Central memory CD8-positive, alpha-beta T cell (primary cell): ENCODE measurements at regions not wholly inside any gene's neighbourhood (a gene's known extent, or its start where the extent isn't known, plus 50 kb on each side); places are given as distances from the start of the nearest gene placed in this dataset.
"Not testable (repeated sequence)": the region's sequence is repeated elsewhere in the genome, so short reads cannot be mapped to it uniquely, and the experiment has no call there.

Experiments
- ATAC-seq: fragments of 150-1000 bp; cut with Tn5 transposase; replicated peaks from 2 replicates; pipeline ENCODE4 v1.10.0; 2022; ENCODE audit warnings: mild to moderate bottlenecking, moderate FRiP score, moderate number of reproducible peaks; ENCODE audit not compliant: poor library complexity, severe bottlenecking; ENCODE audit errors: extremely low read depth
- DNase-seq, 2 donors: peaks; one replicate each; pipeline ENCODE4 v3.0.0; 2021; ENCODE audit warnings: low spot score in 2 of 2
- H3K27ac Mint-ChIP-seq: one replicate; pipeline ENCODE4 v1.8.0; 2022; ENCODE audit warnings: low read depth, mild to moderate bottlenecking, moderate library complexity, mixed read lengths
- H3K27me3 Mint-ChIP-seq: one replicate; pipeline ENCODE4 v1.8.0; 2022; ENCODE audit warnings: mixed read lengths
- H3K36me3 Mint-ChIP-seq: one replicate; pipeline ENCODE4 v1.8.0; 2022; ENCODE audit warnings: mild to moderate bottlenecking, moderate library complexity, mixed read lengths; ENCODE audit not compliant: insufficient read depth
- H3K4me1 Mint-ChIP-seq: one replicate; pipeline ENCODE4 v1.8.0; 2022; ENCODE audit warnings: mixed read lengths
- H3K4me3 Mint-ChIP-seq: one replicate; pipeline ENCODE4 v1.8.0; 2022; ENCODE audit warnings: mild to moderate bottlenecking, moderate library complexity, mixed read lengths
- H3K9me3 Mint-ChIP-seq: one replicate; pipeline ENCODE4 v1.8.0; 2022; ENCODE audit warnings: mixed read lengths

DNA sequence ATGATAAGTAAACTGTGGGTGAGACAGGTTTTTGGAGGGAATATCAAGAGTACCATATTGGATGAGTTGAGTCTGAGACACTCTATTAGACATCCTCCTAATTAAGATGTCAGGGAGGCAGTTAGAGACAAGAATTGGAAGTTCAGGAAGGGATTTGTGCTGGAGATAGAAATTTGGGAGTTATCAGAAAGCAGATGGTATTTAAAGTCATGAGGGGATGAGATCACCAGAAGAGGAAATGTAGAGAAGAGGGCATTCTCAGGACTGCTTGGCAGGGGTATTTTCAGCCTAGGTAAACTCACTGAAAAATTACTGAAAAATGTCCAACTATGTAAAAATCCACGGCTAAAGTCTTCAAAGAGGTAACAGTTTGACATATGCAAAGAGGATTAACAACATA, 161.6 kb upstream of the PGRMC2 start:
- Mint-ChIP-seq H3K36me3 (no peaks in the 10 kb centered on the region), H3K4me3 (no peak overlapping the region), H3K4me1 (no peaks in the 10 kb centered on the region), H3K27ac (no peak overlapping the region), H3K9me3 (peaks cover 11% of the 10 kb centered on the region), H3K27me3 (peaks cover 11% of the 10 kb centered on the region)
- ATAC-seq: no peak
- no peak for DNase-seq

DNA sequence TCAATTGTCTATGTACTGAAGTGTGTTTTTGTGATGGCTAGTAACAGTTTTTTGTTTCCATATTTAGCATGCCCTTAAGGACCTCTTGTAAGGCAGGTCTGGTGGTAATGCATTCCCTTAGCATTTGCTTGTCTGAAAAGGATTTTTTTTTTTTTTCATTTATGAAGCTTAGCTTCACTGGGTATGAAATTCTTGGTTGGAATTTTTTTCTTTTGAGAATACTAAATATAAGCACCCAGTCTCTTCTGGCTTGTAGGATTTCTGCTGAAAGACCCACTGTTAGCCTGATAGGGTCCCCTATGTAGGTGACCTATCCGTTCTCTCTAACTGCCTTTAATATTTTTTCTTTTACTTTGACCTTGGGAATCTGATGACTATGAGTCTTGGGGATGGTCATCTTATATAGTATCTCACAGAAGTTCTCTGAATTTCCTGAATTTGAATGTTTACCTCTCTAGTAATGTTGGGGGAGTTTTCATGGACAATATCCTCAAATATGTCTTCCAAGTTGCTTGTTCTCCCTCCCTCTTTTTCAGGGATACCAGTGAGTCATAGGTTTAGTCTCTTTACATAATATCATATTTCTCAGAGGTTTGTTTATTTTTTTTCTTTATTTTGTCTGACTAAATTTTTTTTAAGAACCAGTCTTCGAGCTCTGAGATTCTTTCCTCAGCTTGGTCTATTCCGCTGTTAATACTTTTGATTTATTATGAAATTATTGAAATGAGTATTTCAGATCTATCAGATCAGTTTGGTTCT, 157.1 kb upstream of the PGRMC2 start:
- Mint-ChIP-seq H3K27ac (no peak overlapping the region), H3K4me1 (no peaks in the 10 kb centered on the region), H3K36me3 (no peaks in the 10 kb centered on the region)

DNA sequence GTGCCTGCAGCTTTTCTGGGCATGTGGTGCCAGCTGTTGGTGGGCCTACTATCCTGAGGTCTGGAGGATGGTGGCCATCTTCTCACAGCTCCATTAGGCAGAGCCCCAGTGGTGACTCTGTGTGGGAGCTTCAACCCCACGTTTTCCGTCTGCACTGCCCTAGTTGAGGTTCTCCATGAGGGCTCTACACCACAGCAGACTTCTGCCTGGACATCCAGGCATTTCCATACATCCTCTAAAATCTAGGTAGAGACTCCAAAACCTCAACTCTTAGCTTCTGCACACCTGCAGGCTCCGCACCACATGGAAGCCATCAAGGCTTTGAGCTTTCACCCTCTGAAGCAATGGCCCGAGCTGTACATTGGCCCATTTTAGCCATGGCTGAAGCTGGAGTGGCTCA, 153.3 kb upstream of the PGRMC2 start:
- Mint-ChIP-seq H3K27ac (no peak overlapping the region), H3K9me3 (peaks cover 18% of the 10 kb centered on the region), H3K36me3 (no peaks in the 10 kb centered on the region), H3K4me3 (no peak overlapping the region), H3K4me1 (no peaks in the 10 kb centered on the region), H3K27me3 (peaks cover 26% of the 10 kb centered on the region)
- DNase-seq: no peak
- ATAC-seq: no peak

More for the DNA sequence above, 157.1 kb upstream of the PGRMC2 start:
- H3K4me3 Mint-ChIP-seq: no peak overlapping the region
- H3K27me3 Mint-ChIP-seq: peaks cover 23% of the 10 kb centered on the region
- DNase-seq (no peak), ATAC-seq (no peak)
- peaks cover 18% of the 10 kb centered on the region for H3K9me3 Mint-ChIP-seq

DNA sequence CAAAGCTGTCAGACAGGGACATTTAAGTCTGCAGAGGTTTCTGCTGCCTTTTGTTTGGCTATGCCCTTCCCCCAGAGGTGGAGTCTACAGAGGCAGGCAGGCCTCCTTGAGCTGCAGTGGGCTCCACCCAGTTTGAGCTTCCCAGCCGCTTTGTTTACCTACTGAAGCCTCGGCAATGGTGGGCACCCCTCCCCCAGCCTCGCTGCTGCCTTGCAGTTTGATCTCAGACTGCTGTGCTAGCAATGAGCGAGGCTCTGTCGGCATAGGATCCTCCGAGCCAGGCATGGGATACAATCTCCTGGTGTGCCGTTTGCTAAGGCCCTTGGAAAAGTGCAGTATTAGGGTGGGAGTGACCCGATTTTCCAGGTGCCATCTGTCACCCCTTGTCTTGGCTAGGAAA, 149.4 kb upstream of the PGRMC2 start:
- not testable (repeated sequence) for ATAC-seq, DNase-seq, H3K4me1 Mint-ChIP-seq, H3K36me3 Mint-ChIP-seq, H3K27ac Mint-ChIP-seq, H3K9me3 Mint-ChIP-seq, H3K4me3 Mint-ChIP-seq
- H3K27me3 Mint-ChIP-seq: peaks cover 29% of the 10 kb centered on the region

DNA sequence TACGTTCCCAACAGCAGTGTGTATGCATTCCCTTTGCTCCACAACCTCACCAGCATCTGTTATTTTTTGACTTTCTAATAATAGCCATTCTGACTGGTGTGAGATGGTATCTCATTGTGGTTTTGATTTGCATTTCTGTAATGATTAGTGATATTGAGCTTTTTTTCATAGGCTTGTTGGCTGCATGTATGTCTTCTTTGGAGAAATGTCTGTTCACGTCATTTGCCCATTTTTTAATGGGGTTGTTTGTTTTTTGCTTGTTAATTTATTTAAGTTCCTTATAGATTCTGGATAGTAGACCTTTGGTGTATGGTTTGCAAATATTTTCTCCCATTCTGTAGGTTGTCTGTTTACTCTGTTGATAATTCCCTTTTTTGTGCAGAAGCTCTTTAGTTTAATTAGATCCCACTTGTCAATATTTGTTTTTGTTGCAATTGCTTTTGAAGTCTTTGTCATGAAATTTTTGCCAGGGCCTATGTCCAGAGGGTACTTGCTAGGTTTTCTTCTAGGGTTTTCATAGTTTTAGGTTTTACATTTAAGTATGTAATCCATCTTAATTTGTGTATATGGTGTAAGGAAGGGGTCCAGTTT, 141.5 kb upstream of the PGRMC2 start:
- DNase-seq, H3K4me1 Mint-ChIP-seq, H3K4me3 Mint-ChIP-seq, ATAC-seq, H3K27ac Mint-ChIP-seq, H3K36me3 Mint-ChIP-seq, H3K9me3 Mint-ChIP-seq: not testable (repeated sequence)
- peaks cover 19% of the 10 kb centered on the region for H3K27me3 Mint-ChIP-seq

DNA sequence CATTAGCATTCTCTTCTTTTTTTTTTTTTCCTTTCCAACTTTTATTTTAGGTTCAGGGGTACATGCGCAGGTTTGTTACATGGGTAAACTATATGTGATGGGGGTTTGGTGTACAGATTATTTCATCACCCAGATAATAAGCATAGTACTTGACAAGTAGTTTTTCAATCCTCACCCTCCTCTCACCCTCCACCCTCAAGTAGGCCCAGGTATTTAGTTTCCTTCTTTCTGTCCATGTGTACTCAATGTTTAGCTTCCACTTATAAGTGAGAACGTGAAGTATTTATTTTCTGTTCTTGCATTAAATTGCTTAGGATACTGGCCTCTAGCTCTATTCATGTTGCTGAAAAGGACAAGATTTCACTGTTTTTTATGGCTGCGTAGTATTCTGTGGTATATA, 140.8 kb upstream of the PGRMC2 start:
- H3K27me3 Mint-ChIP-seq: peaks cover 17% of the 10 kb centered on the region
- ATAC-seq: no peak
- no peaks in the 10 kb centered on the region for H3K36me3 Mint-ChIP-seq
- DNase-seq: no peak
- H3K4me1 Mint-ChIP-seq: no peaks in the 10 kb centered on the region
- H3K4me3 Mint-ChIP-seq: no peak overlapping the region
- H3K9me3 Mint-ChIP-seq: no peaks in the 10 kb centered on the region
- no peak overlapping the region for H3K27ac Mint-ChIP-seq

DNA sequence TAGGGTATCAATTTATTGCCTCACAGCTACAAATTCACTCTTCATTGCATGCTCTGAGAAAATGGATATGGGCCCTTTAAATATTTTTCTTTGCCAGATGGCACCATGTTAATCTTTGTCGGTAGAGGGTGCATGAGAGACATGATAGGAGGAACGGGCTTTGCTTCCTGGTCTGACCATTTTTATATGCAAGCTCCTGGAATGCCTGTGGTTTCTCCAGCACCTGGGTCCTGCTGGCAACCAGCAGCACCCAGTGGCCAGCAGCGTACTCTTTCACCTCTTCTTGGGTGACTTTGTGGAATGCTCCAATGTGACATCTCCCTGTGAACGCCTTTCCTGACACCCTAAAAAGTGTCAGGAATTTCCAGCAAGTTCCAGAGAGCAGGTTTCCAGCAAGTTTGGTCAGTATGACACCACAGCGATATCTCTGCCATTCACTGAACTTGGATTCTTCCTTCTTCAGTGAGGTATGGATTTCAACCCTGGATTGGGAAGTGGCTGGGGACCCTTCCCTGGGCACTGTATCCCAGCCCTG, 140.3 kb upstream of the PGRMC2 start:
- Mint-ChIP-seq H3K27ac (no peak overlapping the region), H3K4me1 (no peaks in the 10 kb centered on the region), H3K9me3 (no peaks in the 10 kb centered on the region), H3K4me3 (no peak overlapping the region), H3K36me3 (no peaks in the 10 kb centered on the region), H3K27me3 (peaks cover 17% of the 10 kb centered on the region)
- DNase-seq: no peak
- no peak for ATAC-seq

DNA sequence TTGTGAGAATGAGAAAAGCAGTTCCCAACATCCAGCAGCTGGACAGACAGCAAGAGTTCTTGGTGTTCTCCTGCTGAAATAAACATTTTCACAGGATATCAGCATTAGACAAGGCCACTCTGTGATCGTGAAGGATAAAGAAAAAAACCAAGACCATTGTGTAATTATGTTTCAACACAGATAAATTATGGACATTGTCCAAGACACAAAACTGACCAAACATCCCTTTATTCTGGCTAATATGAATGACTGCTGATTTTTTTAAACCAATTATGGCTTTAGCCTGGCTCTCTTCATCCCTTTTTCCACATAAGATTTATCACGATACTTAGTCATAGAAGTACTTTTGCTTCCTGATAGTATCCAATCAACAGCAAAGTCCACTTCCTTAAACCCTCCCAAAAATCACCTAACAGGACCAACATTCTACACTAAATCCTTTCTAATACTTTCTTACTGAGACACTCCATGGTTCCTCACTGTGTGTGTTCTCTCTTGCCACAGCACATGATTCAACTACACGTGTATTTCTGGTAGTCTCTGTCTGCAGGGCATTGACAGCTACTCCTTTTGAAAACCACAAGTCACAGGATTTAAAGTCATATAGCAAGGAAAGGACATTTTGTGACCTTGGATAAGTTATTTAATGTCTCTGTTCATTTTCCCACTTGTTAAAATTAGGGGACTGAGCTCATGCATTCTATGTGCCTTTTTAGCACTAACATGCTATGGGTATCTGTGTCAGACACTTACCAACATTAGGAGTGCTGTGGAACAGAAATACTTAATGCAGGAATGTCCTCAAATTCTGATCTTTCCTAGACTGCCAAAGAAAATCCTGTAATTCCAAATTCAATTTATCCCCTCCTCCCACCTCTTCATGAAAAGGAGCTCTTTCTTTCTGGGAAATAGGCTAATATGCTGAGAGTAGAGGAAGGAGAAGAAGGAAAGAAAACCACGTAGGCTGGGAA, 137.2 kb upstream of the PGRMC2 start:
- Mint-ChIP-seq H3K36me3 (no peaks in the 10 kb centered on the region), H3K27ac (no peak overlapping the region), H3K4me3 (no peak overlapping the region), H3K27me3 (peaks cover 17% of the 10 kb centered on the region), H3K9me3 (no peaks in the 10 kb centered on the region), H3K4me1 (no peaks in the 10 kb centered on the region)
- ATAC-seq (no peak), DNase-seq (no peak)

DNA sequence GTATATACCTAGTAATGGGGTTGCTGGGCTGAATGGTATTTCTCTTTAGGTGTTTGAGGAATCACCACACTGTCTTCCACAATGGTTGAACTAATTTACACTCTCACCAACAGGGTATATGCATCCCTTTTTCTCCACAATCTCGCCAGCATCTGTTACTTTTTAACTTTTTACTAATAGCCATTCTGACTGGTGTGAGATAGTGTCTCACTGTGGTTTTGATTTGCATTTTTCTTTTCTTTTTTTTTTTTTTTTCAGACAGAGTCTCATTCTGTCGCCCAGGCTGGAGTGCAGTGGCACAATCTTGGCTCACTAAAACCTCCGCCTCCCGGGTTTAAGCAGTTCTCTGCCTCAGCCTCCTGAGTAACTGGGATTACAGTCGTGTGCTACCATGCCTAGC, 134.7 kb upstream of the PGRMC2 start:
- not testable (repeated sequence) for ATAC-seq, H3K36me3 Mint-ChIP-seq, H3K4me3 Mint-ChIP-seq, H3K27ac Mint-ChIP-seq, H3K9me3 Mint-ChIP-seq, H3K4me1 Mint-ChIP-seq, H3K27me3 Mint-ChIP-seq, DNase-seq

DNA sequence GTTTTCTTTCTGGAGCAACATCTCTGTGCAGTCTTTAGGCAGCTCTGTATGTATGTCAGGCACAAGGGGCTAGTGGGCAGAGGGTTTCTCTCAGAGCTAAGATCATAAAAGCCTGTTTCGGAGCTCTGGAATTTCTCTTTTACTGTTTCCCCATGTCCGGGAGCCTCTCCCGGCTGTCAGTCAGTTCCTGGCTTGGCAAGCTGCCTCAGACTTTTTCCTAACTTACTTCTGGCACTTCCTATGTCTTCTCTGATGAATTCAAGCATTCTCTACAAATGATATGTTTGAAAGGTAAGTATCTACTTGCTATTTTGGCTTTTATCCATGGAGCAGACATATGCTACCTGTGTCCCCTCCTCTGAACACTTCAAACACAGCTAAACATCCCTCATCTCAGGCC, 129.3 kb upstream of the PGRMC2 start:
- no peak for ATAC-seq
- Mint-ChIP-seq H3K9me3 (no peaks in the 10 kb centered on the region), H3K27ac (no peak overlapping the region), H3K4me3 (no peak overlapping the region), H3K4me1 (no peaks in the 10 kb centered on the region), H3K27me3 (peaks cover 34% of the 10 kb centered on the region), H3K36me3 (no peaks in the 10 kb centered on the region)
- no peak for DNase-seq

DNA sequence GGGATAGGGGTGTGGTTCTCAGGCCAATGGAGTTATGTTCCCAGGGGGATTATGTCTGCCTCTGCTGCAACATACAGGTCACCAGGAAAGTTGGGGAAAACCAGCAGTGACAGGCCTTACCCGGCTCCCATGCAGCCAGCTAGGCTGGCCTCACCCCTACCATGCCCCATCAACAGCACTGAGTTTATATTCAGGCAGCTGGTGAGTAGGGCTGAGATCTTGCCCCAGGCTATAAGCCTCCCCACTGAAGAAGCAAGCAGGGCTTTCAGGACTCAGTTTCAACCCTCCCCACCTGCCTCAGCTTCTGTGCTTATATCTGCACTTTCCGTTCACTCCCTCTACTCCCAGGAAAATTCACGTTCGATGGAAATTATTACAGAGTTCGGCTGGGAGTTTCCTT, 122.4 kb upstream of the PGRMC2 start:
- Mint-ChIP-seq H3K36me3 (no peaks in the 10 kb centered on the region), H3K4me1 (no peaks in the 10 kb centered on the region), H3K9me3 (peaks cover 10% of the 10 kb centered on the region), H3K27ac (no peak overlapping the region), H3K4me3 (no peak overlapping the region), H3K27me3 (peaks cover 52% of the 10 kb centered on the region)
- ATAC-seq (no peak), DNase-seq (no peak)

DNA sequence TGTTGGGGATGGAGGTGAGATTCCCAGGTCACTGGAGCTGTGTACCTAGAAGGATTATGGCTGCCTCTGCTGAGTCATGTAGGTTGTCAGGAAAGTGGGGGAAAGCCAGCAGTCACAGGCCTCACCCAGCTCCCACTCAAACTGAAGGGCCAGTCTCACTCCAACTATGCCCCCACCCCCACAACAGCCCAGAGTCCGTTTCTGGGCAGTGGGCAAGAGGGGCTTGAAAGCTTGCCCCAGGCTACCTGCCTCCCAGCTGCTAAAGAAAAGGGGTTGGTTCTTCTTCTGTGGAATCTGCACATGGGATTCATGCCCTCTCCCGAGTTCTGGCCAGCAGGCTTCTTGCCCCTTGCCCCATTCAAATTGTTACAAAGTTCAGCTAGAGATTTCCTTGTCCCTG, 116.0 kb upstream of the PGRMC2 start:
- no peaks in the 10 kb centered on the region for H3K4me1 Mint-ChIP-seq
- peaks cover 42% of the 10 kb centered on the region for H3K27me3 Mint-ChIP-seq
- no peak overlapping the region for H3K27ac Mint-ChIP-seq
- H3K9me3 Mint-ChIP-seq: peaks cover 17% of the 10 kb centered on the region
- no peak overlapping the region for H3K4me3 Mint-ChIP-seq
- DNase-seq (no peak), ATAC-seq (no peak)
- H3K36me3 Mint-ChIP-seq: no peaks in the 10 kb centered on the region
